ENCODE measurements at regions not wholly inside any gene's neighbourhood (a gene's known extent, or its start where the extent isn't known, plus 50 kb on each side); places are given as distances from the start of the nearest gene placed in this dataset.

- no peak for TF ChIP-seq CTCF (conservative IDR thresholded peaks at IDR 0.05; ENCODE audit: low read depth)
- POLR2A ChIA-PET (ENCODE audit: low non-redundant PET), result no interaction called here
Measured at GRCh38 chr11:116657842-116658825, 114.7 kb downstream of the BUD13 start.

GRCh38 chr11:116656011-116656410 lies 116.8 kb downstream of the BUD13 start:
- POLR2A ChIA-PET (ENCODE audit: low non-redundant PET), result no interaction called here
- TF ChIP-seq CTCF (conservative IDR thresholded peaks at IDR 0.05; ENCODE audit: low read depth), result no peak
- CTCF ChIA-PET, result no interaction called here
- no peak for DNase-seq (ENCODE audit: low spot score)
- no peak overlapping the region for H3K27ac ChIP-seq

More at GRCh38 chr11:116657842-116658825, 114.7 kb downstream of the BUD13 start:
- CTCF ChIA-PET, result no interaction called here
- H3K27ac ChIP-seq, result no peak overlapping the region
- DNase-seq (ENCODE audit: low spot score), result no peak

- H3K27ac ChIP-seq, result no peak overlapping the region
- CTCF ChIA-PET, result no interaction called here
- no peak for DNase-seq (ENCODE audit: low spot score)
- POLR2A ChIA-PET (ENCODE audit: low non-redundant PET), result no interaction called here
- no peak for TF ChIP-seq CTCF (conservative IDR thresholded peaks at IDR 0.05; ENCODE audit: low read depth)
Measured at GRCh38 chr11:116654526-116654925, 118.3 kb downstream of the BUD13 start.

GRCh38 chr11:116653206-116653605 lies 119.6 kb downstream of the BUD13 start:
- no peak overlapping the region for H3K27ac ChIP-seq
- ChIA-PET POLR2A (ENCODE audit: low non-redundant PET) (no interaction called here), CTCF (interaction anchor here (0.5 kb wide), 1 partner anchor 8 kb away, joined by 3 read pairs; no protein-coding TSS in a partner anchor)
- no peak for DNase-seq (ENCODE audit: low spot score)
- no peak for TF ChIP-seq CTCF (conservative IDR thresholded peaks at IDR 0.05; ENCODE audit: low read depth)

- TF ChIP-seq CTCF (conservative IDR thresholded peaks at IDR 0.05; ENCODE audit: low read depth), result no peak
- DNase-seq (ENCODE audit: low spot score), result no peak
- ChIA-PET CTCF (interaction anchor here (0.5 to 0.7 kb wide), 2 partner anchors 63 to 575 kb away, joined by 3 to 4 read pairs; no protein-coding TSS in a partner anchor), POLR2A (ENCODE audit: low non-redundant PET) (no interaction called here)
- no peak overlapping the region for H3K27ac ChIP-seq
Measured at GRCh38 chr11:116651737-116652237, 121.0 kb downstream of the BUD13 start.

- H3K27ac ChIP-seq, result no peak overlapping the region
- CTCF ChIA-PET, result interaction anchor here (0.5 to 0.7 kb wide), 2 partner anchors 63 to 576 kb away, joined by 3 to 4 read pairs; no protein-coding TSS in a partner anchor
- DNase-seq (ENCODE audit: low spot score), result no peak
- POLR2A ChIA-PET (ENCODE audit: low non-redundant PET), result no interaction called here
- TF ChIP-seq CTCF (conservative IDR thresholded peaks at IDR 0.05; ENCODE audit: low read depth), result no peak
Measured at GRCh38 chr11:116651098-116651736, 121.6 kb downstream of the BUD13 start.
